GM12874 (cell line): ENCODE measurements at regions not wholly inside any gene's neighbourhood (a gene's known extent, or its start where the extent isn't known, plus 50 kb on each side); places are given as distances from the start of the nearest gene placed in this dataset.

Source experiments
- CTCF ChIP-seq: IDR thresholded peaks from 2 replicates; pipeline ENCODE4 v1.5.1; 2011; ENCODE audit warnings: low read depth, mild to moderate bottlenecking, control low read depth, low read length, moderate library complexity; ENCODE audit not compliant: insufficient read depth

- no peak for TF ChIP-seq CTCF
Observed at GRCh38 chr9:126169736-126170135, 156.9 kb upstream of the MVB12B start.

- no peak for TF ChIP-seq CTCF
Observed at GRCh38 chr9:126170286-126170823, 156.3 kb upstream of the MVB12B start.

- TF ChIP-seq CTCF = no peak
Observed at GRCh38 chr9:126171641-126172040, 155.0 kb upstream of the MVB12B start.

- TF ChIP-seq CTCF = no peak
Observed at GRCh38 chr9:126173401-126173800, 153.2 kb upstream of the MVB12B start.

- TF ChIP-seq CTCF = no peak
Observed at GRCh38 chr9:126173929-126174328, 152.7 kb upstream of the MVB12B start.

- no peak for TF ChIP-seq CTCF
Observed at GRCh38 chr9:126183266-126183665, 143.4 kb upstream of the MVB12B start.

GRCh38 chr9:126198854-126199253 is 127.8 kb upstream of the MVB12B start:
- no peak for TF ChIP-seq CTCF
